ENCODE measurements at regions not wholly inside any gene's neighbourhood (a gene's known extent, or its start where the extent isn't known, plus 50 kb on each side); places are given as distances from the start of the nearest gene placed in this dataset.

- POLR2A ChIA-PET: no interaction called here
- intact Hi-C loops (cut with DNase I, micrococcal nuclease): no loop called here
- Histone ChIP-seq H3K9me3 (ENCODE audit: control insufficient read depth in 1 of 2, insufficient read depth in 1 of 2, low read length in 2 of 2) (no peaks in the 10 kb centered on the region), H3K27me3 (ENCODE audit: control insufficient read depth in 1 of 2, insufficient read depth in 2 of 2, low read length in 2 of 2) (no peaks in the 10 kb centered on the region), H3K36me3 (ENCODE audit: insufficient read depth, low read length) (no peaks in the 10 kb centered on the region), H3K4me1 (ENCODE audit: insufficient read depth, low read length) (no peaks in the 10 kb centered on the region), H3K4me3 (ENCODE audit: low read length) (no peak overlapping the region), H3K27ac (ENCODE audit: low read depth in 1 of 2, low read length in 2 of 2) (no peak overlapping the region)
- no peaks in the 10 kb centered on the region for H3K36me3 Mint-ChIP-seq (ENCODE audit: low read depth)
- ATAC-seq (ENCODE audit: poor library complexity) (no peak), DNase-seq (no peak)
- TF ChIP-seq, protein P1, sequence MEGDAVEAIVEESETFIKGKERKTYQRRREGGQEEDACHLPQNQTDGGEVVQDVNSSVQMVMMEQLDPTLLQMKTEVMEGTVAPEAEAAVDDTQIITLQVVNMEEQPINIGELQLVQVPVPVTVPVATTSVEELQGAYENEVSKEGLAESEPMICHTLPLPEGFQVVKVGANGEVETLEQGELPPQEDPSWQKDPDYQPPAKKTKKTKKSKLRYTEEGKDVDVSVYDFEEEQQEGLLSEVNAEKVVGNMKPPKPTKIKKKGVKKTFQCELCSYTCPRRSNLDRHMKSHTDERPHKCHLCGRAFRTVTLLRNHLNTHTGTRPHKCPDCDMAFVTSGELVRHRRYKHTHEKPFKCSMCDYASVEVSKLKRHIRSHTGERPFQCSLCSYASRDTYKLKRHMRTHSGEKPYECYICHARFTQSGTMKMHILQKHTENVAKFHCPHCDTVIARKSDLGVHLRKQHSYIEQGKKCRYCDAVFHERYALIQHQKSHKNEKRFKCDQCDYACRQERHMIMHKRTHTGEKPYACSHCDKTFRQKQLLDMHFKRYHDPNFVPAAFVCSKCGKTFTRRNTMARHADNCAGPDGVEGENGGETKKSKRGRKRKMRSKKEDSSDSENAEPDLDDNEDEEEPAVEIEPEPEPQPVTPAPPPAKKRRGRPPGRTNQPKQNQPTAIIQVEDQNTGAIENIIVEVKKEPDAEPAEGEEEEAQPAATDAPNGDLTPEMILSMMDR (IDR thresholded peaks at IDR 0.05): no peak
- CTCF ChIA-PET: no interaction called here
- H3K9me3 Mint-ChIP-seq: no peaks in the 10 kb centered on the region
- H3K27me3 Mint-ChIP-seq: peaks cover 3% of the 10 kb centered on the region
- H3K4me1 Mint-ChIP-seq (ENCODE audit: low read depth): no peaks in the 10 kb centered on the region
- H3K27ac Mint-ChIP-seq: no peak overlapping the region
- no peak overlapping the region for H3K4me3 Mint-ChIP-seq
Observed at GRCh38 chr5:96257904-96258303, 175.1 kb downstream of the PCSK1 start.

DNA sequence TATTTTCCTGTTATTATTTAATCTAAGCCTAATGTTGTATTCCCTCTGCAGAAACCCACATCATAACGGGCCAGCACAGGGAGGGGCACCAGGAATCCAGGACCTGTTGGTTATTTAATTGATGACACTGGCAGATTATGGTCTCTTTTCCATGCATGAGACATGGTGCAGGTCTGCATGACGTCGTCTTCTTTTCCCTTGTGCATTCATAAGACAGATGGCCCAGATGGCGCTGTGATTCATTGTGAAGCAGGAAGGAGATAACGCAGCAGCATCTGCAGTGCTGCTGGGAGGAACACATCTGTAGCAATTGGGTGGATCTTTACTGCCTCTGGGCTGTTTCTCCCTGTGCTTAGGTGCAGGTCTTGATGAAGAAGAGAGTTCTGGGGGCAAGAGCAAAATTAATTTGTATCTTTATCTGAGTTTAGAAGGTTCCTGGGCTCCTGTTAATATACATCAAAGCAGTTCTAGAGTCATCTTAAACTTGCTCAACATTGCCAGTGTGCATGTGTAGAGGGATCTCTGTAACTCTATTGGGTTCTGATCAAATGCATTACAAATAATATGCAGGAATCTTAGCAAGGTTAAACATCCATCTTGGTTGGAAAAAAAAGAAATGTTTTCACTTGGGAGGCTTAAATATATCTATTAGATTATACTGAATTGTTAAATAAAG lies 176.1 kb downstream of the PCSK1 start:
- CTCF ChIA-PET: no interaction called here
- H3K4me3 Mint-ChIP-seq: no peak overlapping the region
- ATAC-seq (ENCODE audit: poor library complexity): no peak

DNA sequence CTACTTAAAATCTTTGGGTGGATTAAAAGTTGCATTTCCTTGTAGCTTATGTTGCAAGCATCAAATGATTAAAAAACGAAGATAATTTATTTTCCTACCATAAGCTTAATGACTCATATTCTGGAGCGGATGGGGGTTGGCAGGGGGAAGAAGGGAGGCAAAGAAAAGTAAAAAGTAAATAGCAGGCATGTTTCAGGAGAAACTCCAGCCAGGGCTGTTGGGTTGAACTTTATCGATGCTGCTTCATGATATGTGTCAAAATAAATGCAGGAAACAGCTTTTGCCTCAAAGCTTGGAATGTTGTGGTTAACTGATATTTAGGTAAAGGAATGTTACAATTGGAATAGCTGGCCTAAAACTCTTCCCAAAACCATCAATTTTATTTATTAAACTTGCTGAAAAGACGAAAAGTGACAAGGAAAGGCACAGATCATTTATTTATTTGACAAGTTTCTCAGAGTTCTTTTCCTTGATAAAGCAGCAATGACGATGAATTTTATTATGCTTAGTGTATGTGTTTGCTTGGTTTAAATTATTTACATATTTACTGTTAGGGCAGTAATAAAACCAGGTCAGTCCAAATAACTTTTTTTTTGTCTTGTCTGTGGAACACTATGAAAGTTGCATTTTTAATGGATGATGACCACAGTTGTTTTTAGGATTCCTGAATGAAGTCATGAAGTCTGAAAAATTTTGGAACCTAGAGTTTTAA lies 177.9 kb downstream of the PCSK1 start:
- no peaks in the 10 kb centered on the region for H3K27me3 Mint-ChIP-seq
- POLR2A ChIA-PET: no interaction called here

More for the DNA sequence above, 176.1 kb downstream of the PCSK1 start:
- H3K4me1 ChIP-seq (ENCODE audit: insufficient read depth, low read length): no peaks in the 10 kb centered on the region
- no peak overlapping the region for H3K4me3 ChIP-seq (ENCODE audit: low read length)
- Mint-ChIP-seq H3K9me3 (no peaks in the 10 kb centered on the region), H3K27ac (no peak overlapping the region), H3K4me1 (ENCODE audit: low read depth) (no peaks in the 10 kb centered on the region), H3K36me3 (ENCODE audit: low read depth) (no peaks in the 10 kb centered on the region), H3K27me3 (no peaks in the 10 kb centered on the region)
- H3K36me3 ChIP-seq (ENCODE audit: insufficient read depth, low read length): no peaks in the 10 kb centered on the region
- intact Hi-C loops (cut with DNase I, micrococcal nuclease): no loop called here
- POLR2A ChIA-PET: no interaction called here
- H3K9me3 ChIP-seq (ENCODE audit: control insufficient read depth in 1 of 2, insufficient read depth in 1 of 2, low read length in 2 of 2): no peaks in the 10 kb centered on the region
- DNase-seq: no peak
- no peaks in the 10 kb centered on the region for H3K27me3 ChIP-seq (ENCODE audit: control insufficient read depth in 1 of 2, insufficient read depth in 2 of 2, low read length in 2 of 2)
- no peak overlapping the region for H3K27ac ChIP-seq (ENCODE audit: low read depth in 1 of 2, low read length in 2 of 2)
- TF ChIP-seq, protein P1 (IDR thresholded peaks at IDR 0.05): no peak

More for the DNA sequence above, 177.9 kb downstream of the PCSK1 start:
- CTCF ChIA-PET: no interaction called here
- H3K9me3 Mint-ChIP-seq: no peaks in the 10 kb centered on the region
- Histone ChIP-seq H3K27ac (ENCODE audit: low read depth in 1 of 2, low read length in 2 of 2) (no peak overlapping the region), H3K9me3 (ENCODE audit: control insufficient read depth in 1 of 2, insufficient read depth in 1 of 2, low read length in 2 of 2) (no peaks in the 10 kb centered on the region), H3K4me1 (ENCODE audit: insufficient read depth, low read length) (no peaks in the 10 kb centered on the region), H3K27me3 (ENCODE audit: control insufficient read depth in 1 of 2, insufficient read depth in 2 of 2, low read length in 2 of 2) (no peaks in the 10 kb centered on the region), H3K36me3 (ENCODE audit: insufficient read depth, low read length) (no peaks in the 10 kb centered on the region), H3K4me3 (ENCODE audit: low read length) (no peak overlapping the region)
- no peaks in the 10 kb centered on the region for H3K4me1 Mint-ChIP-seq (ENCODE audit: low read depth)
- H3K4me3 Mint-ChIP-seq: no peak overlapping the region
- TF ChIP-seq, protein P1 (IDR thresholded peaks at IDR 0.05): no peak
- no peak overlapping the region for H3K27ac Mint-ChIP-seq
- ATAC-seq (ENCODE audit: poor library complexity) (no peak), DNase-seq (no peak)
- no peaks in the 10 kb centered on the region for H3K36me3 Mint-ChIP-seq (ENCODE audit: low read depth)
- intact Hi-C loops (cut with DNase I, micrococcal nuclease): no loop called here

Data from CD4-positive, alpha-beta T cell (primary cell).